HT-29 (cell line): ENCODE measurements at regions not wholly inside any gene's neighbourhood (a gene's known extent, or its start where the extent isn't known, plus 50 kb on each side); places are given as distances from the start of the nearest gene placed in this dataset.

Source experiments
- DNase-seq: peaks from one replicate; pipeline ENCODE4 v3.0.0-alpha.2; 2015; ENCODE audit warnings: low spot score

DNA sequence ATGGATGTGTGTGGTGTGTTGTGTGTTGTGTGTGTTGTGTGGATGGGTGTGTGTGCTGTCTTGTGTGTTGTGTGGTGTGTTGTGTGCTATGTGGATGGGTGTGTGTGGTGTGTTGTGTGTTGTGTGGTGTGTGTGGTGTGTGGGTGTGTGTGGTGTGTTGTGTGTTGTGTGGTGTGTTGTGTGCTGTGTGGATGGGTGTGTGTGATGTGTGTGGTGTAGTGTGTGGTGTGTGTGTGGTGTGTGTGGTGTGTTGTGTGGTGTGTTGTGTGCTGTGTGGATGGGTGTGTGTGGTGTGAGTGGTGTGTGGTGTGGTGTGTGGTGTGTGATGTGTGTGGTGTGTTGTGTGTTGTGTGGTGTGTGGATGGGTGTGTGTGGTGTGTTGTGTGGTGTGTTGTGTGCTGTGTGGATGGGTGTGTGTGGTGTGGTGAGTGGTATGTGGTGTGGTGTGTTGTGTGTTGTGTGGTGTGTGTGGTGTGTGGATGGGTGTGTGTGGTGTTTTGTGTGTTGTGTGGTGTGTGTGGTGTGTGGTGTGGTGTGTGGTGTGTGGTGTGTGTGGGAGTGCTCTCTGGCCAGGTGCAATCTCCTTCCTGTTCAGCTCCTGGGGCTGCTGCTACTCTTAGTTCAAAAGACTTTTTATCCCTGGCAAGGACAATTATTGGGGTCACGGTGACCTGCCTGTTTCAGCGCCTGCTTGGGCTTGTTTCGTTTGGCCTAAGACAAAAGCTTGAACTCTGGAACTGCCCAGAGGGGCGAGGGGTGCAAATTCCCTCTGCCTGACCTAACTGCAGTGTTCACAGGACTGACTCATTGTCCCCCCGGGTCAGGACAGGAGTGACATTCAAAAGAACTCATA is 101.1 kb downstream of the UBIAD1 start:
- no peak for DNase-seq

DNA sequence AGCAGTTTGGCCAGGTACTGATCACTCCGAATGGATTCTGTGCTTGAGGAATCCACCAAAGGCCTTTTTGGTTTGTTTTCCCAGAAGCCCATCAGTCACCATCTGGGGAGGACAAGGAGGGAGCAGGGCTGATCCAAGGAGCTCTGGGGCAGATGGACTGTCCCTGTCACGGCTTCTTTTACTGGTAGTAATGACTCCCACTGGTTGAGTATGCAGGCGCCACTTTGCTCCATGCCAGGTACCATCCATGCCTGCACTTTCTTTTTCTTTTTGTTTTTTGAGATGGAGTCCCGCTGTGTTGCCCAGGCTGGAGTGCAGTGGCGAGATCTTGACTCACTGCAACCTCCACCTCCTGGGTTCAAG is 101.7 kb downstream of the UBIAD1 start:
- no peak for DNase-seq

DNA sequence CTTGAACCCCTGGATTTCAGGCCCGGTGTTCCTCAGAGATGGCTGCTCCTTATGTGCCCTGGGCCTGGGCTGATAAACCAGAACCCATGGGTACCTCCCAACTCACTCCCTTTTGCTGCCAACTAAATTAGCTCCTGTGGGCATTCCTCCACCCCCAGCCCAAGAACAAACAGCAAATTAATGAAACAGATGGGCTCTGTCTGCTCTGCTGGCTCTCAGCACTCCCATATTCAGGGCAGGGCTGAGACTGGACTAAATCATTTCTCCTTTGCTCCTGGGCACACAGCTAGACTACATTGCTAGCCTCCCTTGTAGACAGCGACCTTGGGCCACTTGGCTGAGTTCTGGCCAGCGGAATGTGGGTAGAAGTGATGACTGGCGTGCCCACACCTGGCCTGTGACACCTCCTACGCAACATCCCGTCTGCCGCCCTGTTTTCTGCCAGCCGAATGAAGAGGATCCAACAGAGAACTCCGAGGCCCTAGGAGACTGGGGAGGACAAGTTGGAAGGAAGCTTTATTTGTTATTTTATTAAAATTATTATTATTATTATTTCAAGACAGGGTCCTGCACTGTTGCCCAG is 101.9 kb upstream of the DISP3 start:
- no peak for DNase-seq

DNA sequence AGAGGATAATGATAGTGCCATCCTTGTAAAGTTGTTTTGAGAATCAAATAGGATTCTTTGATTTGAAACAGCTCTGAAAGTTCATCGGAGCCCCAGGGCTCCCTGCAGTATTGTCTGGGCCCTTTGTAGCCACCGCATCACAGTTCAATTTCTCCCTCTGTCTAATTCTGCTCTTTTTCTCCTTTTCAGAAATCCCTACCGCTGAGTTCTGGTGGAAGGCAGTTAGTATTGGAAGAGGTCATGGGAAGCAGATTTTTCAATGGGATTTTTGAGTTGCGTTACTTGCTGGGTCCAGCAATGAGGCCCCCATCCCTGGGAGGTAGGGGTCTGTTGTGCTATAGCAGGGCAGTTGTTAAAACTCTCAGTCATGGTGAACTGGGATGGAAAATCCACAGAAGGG is 101.0 kb upstream of the DISP3 start:
- DNase-seq: no peak

DNA sequence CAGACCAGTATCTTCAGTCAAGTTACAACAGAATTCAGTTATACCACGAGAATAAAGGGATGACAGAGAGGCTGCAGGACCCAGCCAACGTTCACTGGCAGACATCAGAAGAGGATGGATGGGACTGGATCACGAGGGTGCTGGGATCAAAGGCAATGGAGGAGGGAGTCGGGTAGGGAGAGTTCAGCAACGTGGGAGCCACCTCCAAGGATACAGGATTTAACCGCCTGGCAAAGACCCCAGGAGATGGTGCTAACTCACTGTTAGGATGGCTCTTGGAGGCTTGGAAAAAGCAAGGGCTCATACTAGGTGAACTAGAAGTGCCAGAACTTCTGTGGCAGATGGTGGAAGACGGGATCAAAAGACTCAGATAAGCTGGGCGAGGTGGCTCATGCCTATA is 99.1 kb upstream of the DISP3 start:
- no peak for DNase-seq

DNA sequence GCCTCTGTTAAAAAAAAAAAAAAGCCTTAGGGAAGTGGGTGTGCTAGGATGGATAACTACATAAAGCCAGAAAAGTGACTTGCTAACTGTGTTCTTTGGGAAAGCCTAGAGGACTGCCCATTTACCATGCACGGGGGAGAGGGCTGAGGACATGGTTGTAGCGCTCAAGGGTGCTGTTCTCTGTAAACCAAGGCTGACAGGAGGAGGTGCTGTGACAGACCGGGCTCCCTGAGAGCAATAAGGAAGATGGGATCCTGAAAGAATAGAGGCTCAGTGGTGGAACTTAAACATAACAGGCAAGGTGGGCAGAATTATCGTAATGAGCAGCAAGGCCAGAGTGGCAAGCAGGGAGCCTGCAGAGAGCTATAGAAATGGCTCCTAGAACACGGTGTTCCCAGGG is 98.5 kb upstream of the DISP3 start:
- no peak for DNase-seq

DNA sequence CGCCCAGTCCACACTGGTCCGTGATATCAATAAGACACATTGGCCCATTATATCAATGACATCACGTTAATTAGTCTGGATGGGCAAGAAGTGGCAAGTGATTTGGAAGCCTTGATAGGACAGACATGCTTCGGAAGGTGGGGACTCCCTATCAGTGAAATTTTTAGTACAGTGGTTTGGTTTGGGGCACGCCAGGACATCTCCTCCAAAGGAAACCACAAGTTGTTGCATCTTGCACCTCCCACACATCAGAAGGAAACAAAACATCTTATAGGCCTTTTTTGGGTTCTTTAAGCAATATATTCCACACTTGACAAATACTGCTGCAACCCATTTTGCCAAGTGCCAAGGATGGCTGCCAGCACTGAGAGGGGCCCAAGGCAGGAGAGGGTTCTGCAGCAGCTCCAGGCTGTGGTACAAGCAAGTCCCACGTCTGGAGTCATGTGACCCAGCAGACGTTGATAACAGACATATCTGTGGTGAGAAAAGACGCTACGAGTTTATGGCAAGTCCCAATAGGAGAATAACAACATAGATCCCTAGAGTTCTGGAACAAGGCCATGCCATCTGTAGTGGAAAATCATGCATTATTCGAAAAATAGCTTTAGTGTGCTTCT is 95.3 kb upstream of the DISP3 start:
- no peak for DNase-seq

DNA sequence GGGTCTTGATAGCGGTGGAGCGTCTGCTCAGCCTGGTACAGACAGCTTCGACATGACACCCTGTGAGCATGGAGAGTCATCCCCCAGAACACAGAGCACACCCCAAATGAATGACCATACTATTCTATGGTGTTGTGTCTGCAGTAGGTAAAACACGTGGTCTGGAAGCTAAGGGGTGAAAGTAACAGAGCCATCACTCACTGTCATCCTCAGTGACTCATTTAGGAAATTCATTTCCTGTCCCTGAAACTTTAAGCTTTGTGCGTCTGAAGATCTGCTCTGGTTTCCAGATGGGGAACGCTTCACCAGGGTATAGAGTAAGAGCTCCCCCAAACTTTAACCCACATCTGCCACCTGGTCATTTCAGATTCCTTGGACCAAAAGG is 94.8 kb upstream of the DISP3 start:
- no peak for DNase-seq

DNA sequence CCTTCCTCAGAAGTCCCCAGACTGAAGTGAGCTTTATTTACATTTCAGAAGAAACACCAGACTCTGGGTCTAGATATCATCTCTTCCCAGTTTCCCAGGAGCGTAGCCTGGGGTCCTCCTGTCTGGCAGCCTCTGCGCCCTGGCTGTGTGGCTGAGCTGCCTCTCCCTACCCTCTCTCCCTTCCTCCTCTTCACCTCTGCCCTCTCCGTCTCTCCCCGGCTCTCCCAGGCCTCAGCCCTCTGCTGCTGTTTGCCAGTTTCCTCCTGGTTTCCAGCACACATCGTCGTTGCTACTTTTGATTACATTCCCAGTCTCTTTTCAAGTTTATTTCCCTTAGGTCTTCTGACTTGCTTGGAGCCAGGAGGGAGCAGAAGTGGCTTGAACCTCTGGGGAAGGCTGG is 91.1 kb upstream of the DISP3 start:
- DNase-seq: no peak

DNA sequence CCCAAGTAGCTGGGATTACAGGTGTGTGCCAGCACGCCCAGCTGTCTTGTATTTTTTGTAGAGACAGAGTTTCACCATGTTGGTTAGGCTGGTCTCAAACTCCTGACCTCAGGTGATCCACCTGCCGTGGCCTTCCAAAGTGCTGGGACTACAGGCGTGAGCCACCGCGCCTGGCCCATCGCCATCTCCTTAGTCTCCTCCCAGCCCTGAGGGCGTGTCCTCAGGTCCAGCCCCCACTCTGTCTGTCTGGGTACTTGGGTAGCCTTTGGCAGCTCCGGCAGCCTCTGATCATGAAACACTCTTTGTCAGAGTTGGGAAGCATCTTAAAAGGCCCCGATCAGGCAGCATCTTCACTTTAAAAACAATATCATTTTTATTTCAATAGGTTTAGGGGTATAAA is 90.3 kb upstream of the DISP3 start:
- DNase-seq: no peak

DNA sequence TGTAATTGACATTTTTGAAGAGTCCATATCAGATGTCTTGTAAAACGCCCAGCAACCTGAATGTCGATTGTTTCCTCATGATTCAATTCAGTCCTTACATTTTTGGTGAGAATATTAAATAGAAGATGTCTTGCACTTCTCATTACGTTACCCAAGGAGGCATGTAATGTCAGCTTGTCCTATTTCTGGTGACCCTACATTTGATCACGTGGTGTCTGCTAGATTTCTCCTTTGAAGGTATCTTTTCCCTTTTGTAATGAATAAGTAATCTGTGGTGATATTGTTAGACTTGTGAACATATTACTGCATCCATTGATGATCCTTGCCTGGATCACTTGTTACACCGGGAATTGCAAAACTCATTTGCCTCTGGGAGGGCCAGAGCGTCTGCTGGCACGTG is 87.6 kb upstream of the DISP3 start:
- DNase-seq: no peak

DNA sequence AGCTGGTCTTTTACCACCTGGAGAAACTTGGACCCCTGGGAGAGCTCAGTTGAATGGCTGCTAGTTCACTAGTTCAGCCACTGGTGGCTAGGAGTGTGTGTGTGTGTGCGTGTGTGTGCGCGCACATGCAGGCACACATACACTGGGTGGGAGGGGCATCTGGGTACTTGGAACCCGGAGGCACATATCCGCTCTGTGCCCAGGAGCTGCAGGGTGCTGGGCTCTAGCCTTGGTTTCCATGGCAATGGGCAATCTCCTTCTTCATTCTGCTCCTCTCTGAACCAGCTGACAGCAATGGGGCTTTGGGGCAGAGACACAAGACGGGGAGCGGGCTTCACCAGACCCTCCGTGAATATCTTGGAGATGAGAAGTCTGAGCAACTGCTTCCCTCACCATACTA is 87.1 kb upstream of the DISP3 start:
- no peak for DNase-seq

DNA sequence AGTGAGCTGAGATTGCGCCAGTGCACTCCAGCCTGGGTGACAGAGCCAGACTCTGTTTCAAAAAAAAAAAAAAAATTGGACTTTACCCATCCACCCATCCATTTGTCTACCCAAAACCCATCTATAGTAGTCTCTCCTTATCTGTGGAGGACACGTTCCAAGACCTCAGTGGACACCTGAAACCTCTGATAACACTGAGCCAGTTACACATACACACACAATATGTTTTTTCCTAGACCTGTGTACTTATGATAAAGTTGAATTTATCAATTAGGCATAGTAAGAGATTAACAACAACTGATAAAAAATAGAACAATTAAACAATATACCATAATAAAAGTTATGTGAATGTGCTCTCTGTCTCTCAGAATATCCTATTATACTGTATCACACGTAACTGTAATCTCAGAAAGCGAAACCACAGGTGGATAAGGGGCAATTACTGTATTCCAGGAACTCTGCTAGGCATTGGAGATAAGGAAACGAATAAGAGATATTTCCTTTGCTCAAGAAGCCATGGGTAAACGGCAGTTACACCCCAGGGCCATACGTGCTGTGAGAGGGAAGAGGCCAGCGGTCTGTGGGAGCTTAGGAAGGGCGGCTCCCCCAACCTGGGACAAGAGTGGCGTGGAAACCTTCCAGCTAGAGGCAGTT is 84.2 kb upstream of the DISP3 start:
- DNase-seq: no peak

DNA sequence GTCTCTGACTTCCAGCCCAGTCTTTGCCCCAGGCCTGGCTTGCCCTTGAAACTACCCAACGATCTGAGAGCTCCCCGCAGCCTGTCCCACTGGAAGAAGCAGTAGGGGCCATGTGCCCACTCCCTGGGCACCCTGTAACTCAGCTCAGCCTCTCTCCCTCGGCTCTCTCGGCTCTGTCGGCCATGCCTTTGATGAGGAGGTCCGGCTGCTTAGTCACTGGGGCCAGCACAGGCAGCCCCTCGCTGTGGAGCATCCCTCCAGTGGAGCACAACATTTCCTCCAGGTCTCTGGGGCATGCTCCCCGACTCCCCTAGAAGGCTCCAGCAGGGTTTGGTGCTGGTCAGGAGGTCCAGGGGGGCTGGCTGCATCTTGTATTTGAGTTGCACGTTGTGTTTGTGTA is 83.3 kb upstream of the DISP3 start:
- DNase-seq: no peak

DNA sequence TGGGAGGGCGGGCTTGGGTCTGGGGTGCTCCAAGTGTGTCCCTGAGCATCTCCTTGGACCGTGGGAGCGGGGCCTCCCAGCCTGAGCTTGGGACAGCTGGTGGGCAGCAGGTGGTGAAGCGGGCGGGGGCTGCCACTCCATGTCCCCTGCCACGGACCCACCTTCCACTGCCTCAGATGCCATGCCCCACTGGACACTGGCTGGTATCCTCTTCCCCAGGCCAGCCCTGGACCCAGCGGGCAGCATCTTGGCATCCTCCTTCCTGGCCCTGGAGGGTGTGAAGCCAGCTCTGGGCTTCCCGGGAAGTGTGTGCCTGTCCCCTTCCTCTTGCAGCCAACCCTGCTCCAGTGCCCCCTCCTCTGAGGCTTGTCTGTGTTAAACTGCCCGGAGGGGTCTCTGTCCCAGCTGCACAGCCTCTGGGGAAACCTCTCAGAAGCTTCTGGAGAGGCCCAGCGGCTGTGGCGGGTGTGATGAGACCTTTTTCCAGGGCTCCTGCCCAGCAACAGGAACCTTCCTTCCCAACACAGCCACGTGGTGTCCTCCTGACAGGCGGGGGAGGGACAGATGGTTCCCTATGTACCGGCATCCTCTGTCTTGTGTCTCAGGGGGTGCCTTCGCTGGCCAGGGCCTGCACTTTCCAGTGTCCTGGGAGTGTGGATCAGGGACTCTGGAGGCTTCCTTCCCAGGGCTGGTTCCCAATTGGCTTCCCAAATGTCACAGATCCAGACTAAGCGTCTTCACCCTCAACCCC is 81.6 kb upstream of the DISP3 start:
- no peak for DNase-seq

DNA sequence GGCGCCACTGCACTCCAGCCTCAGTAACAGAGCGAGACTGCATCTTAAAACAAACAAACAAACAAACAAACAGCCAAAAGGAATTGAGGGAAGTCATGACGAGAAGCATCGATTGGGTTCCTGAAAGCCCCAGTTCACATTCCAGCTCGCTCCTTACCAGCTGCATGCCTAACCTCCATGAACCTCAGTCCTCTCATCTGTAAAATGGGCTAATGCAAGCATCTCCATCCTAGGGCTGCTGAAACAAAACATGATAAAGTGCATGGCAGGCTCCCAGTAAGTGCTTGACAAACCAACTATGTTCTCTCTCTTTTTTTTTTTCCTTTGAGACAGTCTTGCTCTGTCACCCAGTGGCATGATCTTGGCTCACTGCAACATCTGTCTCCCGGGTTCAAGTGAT is 79.7 kb upstream of the DISP3 start:
- DNase-seq: no peak

DNA sequence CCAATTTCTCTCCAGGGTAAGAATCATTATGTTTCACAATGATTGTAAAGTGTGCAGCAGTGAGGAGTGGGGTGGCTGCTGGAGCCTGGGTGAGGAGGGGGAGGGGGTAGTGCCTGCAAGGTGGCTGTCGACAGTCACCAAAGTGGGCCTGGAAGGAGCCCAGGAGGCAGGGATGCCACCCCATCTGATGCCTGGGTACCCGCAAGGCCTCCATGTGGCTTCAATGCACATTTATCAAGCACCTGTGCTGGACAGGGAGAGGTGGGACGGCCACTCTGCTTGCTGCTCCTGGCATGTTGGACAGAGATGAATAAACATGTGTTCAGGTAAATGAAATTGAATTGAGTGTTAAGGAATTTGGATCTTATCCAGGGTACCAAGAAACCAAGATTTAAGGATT is 78.8 kb upstream of the DISP3 start:
- no peak for DNase-seq

DNA sequence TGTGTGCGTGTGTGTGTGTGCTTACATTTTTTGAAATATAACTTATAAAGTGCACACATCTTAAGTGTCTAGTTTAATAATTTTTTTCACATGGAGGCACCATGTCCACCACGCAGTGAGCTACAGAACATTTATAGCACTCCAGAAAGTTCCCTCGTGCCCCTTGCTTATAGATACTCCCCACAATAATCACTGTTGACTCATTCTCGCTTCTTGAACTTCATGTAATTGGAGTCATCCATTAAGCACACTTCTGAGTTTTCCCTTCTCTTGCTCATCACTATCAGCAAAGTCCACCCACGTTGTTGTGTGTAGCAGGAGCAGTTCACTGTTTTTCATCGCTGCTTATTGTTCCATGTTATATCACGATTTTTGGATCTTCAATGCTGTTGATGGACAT is 78.4 kb upstream of the DISP3 start:
- DNase-seq: no peak

DNA sequence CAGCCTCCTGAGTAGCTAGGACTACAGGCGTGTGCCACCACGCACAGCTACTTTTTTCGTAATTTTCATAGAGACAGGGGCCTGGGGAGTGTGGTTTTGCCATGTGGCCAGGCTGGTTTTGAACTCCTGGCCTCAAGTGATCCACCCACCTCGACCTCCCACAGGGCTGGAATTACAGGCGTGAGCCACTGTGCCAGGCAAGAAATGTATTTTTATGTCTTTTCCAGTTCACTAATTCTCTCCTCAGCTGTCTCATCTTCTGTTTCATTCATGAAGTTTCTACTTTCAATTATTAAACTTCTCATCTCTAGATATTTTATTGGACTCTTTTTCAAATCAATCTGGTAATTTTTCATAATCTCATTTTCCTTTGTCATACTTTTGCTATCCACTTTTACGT is 72.1 kb upstream of the DISP3 start:
- DNase-seq: no peak

DNA sequence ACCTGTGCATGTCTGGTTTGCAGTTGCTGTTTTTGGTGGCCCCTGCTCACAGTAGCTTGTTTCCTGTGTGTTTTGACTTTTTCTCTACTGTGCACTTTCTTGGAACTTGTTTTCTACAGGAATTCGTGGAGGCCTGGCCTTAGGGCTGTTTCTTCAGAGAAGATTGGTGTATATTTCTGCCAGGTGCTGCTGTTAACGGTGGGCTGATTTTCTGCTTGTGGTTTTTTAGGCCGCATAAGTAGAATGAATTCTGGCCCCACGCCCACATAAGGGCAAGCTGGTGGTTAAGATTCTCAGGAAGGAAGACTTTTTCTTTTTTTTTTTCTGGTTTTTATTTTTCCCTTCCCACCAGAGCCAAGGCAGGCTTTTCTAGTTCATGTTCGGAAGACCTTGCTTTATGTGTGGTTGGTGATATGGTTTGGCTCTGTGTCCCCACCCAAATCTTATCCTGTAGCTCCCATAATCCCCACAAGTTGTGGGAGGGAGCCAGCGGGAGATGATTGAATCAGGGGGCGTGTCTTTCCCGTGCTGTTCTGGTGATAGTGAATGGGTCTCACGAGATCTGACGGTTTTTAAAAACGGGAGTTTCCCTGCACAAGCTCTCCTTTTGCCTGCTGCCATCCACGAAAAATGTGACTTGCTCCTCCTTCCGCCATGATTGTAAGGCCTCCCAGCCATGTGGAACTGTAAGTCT is 71.5 kb upstream of the DISP3 start:
- DNase-seq: no peak

DNA sequence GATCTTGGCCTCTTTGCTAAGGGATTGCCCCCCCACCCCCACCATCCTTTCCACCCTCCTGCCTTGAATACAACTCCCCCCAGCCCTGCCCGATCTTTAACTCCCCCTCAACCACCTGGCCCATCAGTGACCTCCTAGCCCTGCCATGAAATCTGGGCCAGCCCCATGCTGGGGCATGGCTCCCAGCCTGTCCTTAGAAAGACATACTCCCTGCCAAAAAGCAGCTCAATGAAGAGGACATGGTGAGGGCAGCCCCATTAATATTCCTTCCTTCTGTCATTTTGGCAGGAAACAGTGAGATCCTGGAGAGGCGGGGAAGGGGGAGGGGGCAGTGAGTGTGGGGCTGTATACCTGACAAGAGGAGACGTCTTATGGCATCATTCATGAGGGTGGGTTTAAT is 66.8 kb upstream of the DISP3 start:
- DNase-seq: no peak
